ENCODE measurements at regions not wholly inside any gene's neighbourhood (a gene's known extent, or its start where the extent isn't known, plus 50 kb on each side); places are given as distances from the start of the nearest gene placed in this dataset.

- no peak overlapping the region for H3K4me3 ChIP-seq (ENCODE audit: low read length, poor library complexity, severe bottlenecking)
Observed at GRCh38 chr9:78863531-78863930, 566.6 kb downstream of the PSAT1 start.

GRCh38 chr9:78865737-78866136 is 568.8 kb downstream of the PSAT1 start:
- Histone ChIP-seq H3K4me3 (ENCODE audit: low read length, poor library complexity, severe bottlenecking) (no peak overlapping the region), H3K4me2 (ENCODE audit: low read depth, low read length, poor library complexity, severe bottlenecking) (no peak overlapping the region), H4K20me1 (ENCODE audit: insufficient read depth, low read length, poor library complexity, severe bottlenecking) (no peaks in the 10 kb centered on the region), H3K79me2 (ENCODE audit: insufficient read depth, low read length) (no peaks in the 10 kb centered on the region), H3K9ac (ENCODE audit: low read depth, low read length, poor library complexity, severe bottlenecking) (no peak overlapping the region), H3K9me2 (replicated peaks; ENCODE audit: low read depth, low read length) (no peaks in the 10 kb centered on the region), H3F3A (ENCODE audit: low read depth) (no peaks in the 10 kb centered on the region), H3K9me3 (ENCODE audit: insufficient read depth, low read depth, low read length) (no peaks in the 10 kb centered on the region), H3K27me3 (ENCODE audit: insufficient read depth, low read length, poor library complexity, severe bottlenecking) (no peaks in the 10 kb centered on the region), H3K36me3 (ENCODE audit: insufficient read depth, low read length) (no peaks in the 10 kb centered on the region), H3K4me1 (ENCODE audit: insufficient read depth, low read length, poor library complexity, severe bottlenecking) (no peaks in the 10 kb centered on the region), H2AFZ (ENCODE audit: low read length) (no peak overlapping the region)
- no peak for TF ChIP-seq EZH2phosphoT487 (IDR thresholded peaks at IDR 0.05; ENCODE audit: borderline replicate concordance)
- TF ChIP-seq, protein P1, sequence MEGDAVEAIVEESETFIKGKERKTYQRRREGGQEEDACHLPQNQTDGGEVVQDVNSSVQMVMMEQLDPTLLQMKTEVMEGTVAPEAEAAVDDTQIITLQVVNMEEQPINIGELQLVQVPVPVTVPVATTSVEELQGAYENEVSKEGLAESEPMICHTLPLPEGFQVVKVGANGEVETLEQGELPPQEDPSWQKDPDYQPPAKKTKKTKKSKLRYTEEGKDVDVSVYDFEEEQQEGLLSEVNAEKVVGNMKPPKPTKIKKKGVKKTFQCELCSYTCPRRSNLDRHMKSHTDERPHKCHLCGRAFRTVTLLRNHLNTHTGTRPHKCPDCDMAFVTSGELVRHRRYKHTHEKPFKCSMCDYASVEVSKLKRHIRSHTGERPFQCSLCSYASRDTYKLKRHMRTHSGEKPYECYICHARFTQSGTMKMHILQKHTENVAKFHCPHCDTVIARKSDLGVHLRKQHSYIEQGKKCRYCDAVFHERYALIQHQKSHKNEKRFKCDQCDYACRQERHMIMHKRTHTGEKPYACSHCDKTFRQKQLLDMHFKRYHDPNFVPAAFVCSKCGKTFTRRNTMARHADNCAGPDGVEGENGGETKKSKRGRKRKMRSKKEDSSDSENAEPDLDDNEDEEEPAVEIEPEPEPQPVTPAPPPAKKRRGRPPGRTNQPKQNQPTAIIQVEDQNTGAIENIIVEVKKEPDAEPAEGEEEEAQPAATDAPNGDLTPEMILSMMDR (conservative IDR thresholded peaks at IDR 0.05; ENCODE audit: low read length): no peak

More at GRCh38 chr9:78863531-78863930, 566.6 kb downstream of the PSAT1 start:
- Histone ChIP-seq H2AFZ (ENCODE audit: low read length) (no peak overlapping the region), H3K9ac (ENCODE audit: low read depth, low read length, poor library complexity, severe bottlenecking) (no peak overlapping the region), H3K4me1 (ENCODE audit: insufficient read depth, low read length, poor library complexity, severe bottlenecking) (no peaks in the 10 kb centered on the region), H3K27me3 (ENCODE audit: insufficient read depth, low read length, poor library complexity, severe bottlenecking) (no peaks in the 10 kb centered on the region), H4K20me1 (ENCODE audit: insufficient read depth, low read length, poor library complexity, severe bottlenecking) (no peaks in the 10 kb centered on the region), H3K79me2 (ENCODE audit: insufficient read depth, low read length) (no peaks in the 10 kb centered on the region), H3K4me2 (ENCODE audit: low read depth, low read length, poor library complexity, severe bottlenecking) (no peak overlapping the region), H3F3A (ENCODE audit: low read depth) (no peaks in the 10 kb centered on the region), H3K9me3 (ENCODE audit: insufficient read depth, low read depth, low read length) (no peaks in the 10 kb centered on the region), H3K36me3 (ENCODE audit: insufficient read depth, low read length) (no peaks in the 10 kb centered on the region), H3K9me2 (replicated peaks; ENCODE audit: low read depth, low read length) (no peaks in the 10 kb centered on the region)
- no peak for TF ChIP-seq EZH2phosphoT487 (IDR thresholded peaks at IDR 0.05; ENCODE audit: borderline replicate concordance)
- TF ChIP-seq, protein P1 (conservative IDR thresholded peaks at IDR 0.05; ENCODE audit: low read length): no peak

- Histone ChIP-seq H3K4me3 (ENCODE audit: low read length, poor library complexity, severe bottlenecking) (no peak overlapping the region), H3K27me3 (ENCODE audit: insufficient read depth, low read length, poor library complexity, severe bottlenecking) (no peaks in the 10 kb centered on the region), H3K9me3 (ENCODE audit: insufficient read depth, low read depth, low read length) (no peaks in the 10 kb centered on the region), H3K9ac (ENCODE audit: low read depth, low read length, poor library complexity, severe bottlenecking) (no peak overlapping the region), H3F3A (ENCODE audit: low read depth) (no peaks in the 10 kb centered on the region), H3K79me2 (ENCODE audit: insufficient read depth, low read length) (no peaks in the 10 kb centered on the region), H3K4me2 (ENCODE audit: low read depth, low read length, poor library complexity, severe bottlenecking) (no peak overlapping the region), H3K9me2 (replicated peaks; ENCODE audit: low read depth, low read length) (no peaks in the 10 kb centered on the region), H4K20me1 (ENCODE audit: insufficient read depth, low read length, poor library complexity, severe bottlenecking) (no peaks in the 10 kb centered on the region), H3K4me1 (ENCODE audit: insufficient read depth, low read length, poor library complexity, severe bottlenecking) (no peaks in the 10 kb centered on the region), H3K36me3 (ENCODE audit: insufficient read depth, low read length) (no peaks in the 10 kb centered on the region), H2AFZ (ENCODE audit: low read length) (no peak overlapping the region)
- TF ChIP-seq, protein P1 (conservative IDR thresholded peaks at IDR 0.05; ENCODE audit: low read length): no peak
- no peak for TF ChIP-seq EZH2phosphoT487 (IDR thresholded peaks at IDR 0.05; ENCODE audit: borderline replicate concordance)
Observed at GRCh38 chr9:78866207-78867132, 569.5 kb downstream of the PSAT1 start.
